ENCODE measurements at regions not wholly inside any gene's neighbourhood (a gene's known extent, or its start where the extent isn't known, plus 50 kb on each side); places are given as distances from the start of the nearest gene placed in this dataset.
A peak's percentile ranks its signal among the peaks of the same experiment; 100 is the strongest.

DNA sequence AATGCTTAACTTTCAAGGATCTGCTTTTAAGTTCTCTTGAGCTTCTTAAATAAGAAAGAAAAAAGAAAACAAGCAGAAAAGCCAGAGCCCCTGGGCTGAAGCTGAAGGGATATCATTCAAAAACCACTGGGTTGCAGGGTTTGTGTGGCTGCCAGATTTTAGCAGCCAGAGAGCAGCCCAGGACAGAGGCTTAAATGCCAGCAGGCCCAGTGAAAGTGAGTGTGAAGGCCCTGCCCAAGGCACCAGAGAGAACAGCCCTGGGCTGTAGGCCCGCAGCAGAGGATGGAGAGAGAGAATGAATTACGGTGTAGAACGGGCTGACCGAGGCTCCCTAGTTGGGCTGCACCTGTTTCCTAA, 106.3 kb upstream of the BOC start:
- Histone ChIP-seq H3K4me3 (no peak overlapping the region), H3K36me3 (no peaks in the 10 kb centered on the region), H3K27me3 (no peaks in the 10 kb centered on the region), H3K27ac (no peak overlapping the region), H3K9me3 (ENCODE audit: low read depth) (no peaks in the 10 kb centered on the region), H3K4me1 (ENCODE audit: low read depth) (no peaks in the 10 kb centered on the region)
- DNase-seq (ENCODE audit: low read depth in 1 of 2, low spot score in 1 of 2) = no peak
- TF ChIP-seq, protein P1, sequence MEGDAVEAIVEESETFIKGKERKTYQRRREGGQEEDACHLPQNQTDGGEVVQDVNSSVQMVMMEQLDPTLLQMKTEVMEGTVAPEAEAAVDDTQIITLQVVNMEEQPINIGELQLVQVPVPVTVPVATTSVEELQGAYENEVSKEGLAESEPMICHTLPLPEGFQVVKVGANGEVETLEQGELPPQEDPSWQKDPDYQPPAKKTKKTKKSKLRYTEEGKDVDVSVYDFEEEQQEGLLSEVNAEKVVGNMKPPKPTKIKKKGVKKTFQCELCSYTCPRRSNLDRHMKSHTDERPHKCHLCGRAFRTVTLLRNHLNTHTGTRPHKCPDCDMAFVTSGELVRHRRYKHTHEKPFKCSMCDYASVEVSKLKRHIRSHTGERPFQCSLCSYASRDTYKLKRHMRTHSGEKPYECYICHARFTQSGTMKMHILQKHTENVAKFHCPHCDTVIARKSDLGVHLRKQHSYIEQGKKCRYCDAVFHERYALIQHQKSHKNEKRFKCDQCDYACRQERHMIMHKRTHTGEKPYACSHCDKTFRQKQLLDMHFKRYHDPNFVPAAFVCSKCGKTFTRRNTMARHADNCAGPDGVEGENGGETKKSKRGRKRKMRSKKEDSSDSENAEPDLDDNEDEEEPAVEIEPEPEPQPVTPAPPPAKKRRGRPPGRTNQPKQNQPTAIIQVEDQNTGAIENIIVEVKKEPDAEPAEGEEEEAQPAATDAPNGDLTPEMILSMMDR (IDR thresholded peaks at IDR 0.05; ENCODE audit: low read depth, low read length) = no peak

- H3K9me3 ChIP-seq (ENCODE audit: low read depth) = no peaks in the 10 kb centered on the region
- no peaks in the 10 kb centered on the region for H3K4me1 ChIP-seq (ENCODE audit: low read depth)
- H3K4me3 ChIP-seq = no peak overlapping the region
- TF ChIP-seq, protein P1 (IDR thresholded peaks at IDR 0.05; ENCODE audit: low read depth, low read length) = no peak
- H3K27ac ChIP-seq = no peak overlapping the region
- H3K27me3 ChIP-seq = no peaks in the 10 kb centered on the region
- DNase-seq (ENCODE audit: low read depth in 1 of 2, low spot score in 1 of 2) = no peak
- no peaks in the 10 kb centered on the region for H3K36me3 ChIP-seq
Observed at GRCh38 chr3:113105966-113106660, 105.2 kb upstream of the BOC start.

DNA sequence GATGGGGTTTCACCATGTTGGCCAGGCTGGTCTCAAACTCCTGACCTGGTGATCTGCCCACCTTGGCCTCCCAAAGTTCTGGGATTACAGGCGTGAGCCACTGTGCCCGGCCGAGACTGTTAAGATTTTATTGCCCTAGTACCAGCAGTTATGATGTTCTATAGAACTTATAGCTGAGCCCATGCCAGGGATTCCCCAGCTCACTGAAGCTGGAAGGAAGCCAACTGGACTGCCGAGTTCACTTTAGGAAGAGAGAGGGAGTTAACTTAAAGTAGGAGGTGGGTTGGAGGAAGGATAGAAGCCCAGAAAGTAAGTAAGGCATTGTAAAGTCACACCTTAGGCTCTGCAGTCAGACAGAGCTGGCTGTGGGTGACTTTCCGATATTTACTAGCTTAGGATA, 101.1 kb upstream of the BOC start:
- Histone ChIP-seq H3K27me3 (no peaks in the 10 kb centered on the region), H3K27ac (no peak overlapping the region), H3K36me3 (no peaks in the 10 kb centered on the region), H3K4me1 (ENCODE audit: low read depth) (no peaks in the 10 kb centered on the region), H3K4me3 (no peak overlapping the region), H3K9me3 (ENCODE audit: low read depth) (no peaks in the 10 kb centered on the region)
- peak; percentile 20 to 53 for DNase-seq (ENCODE audit: low read depth in 1 of 2, low spot score in 1 of 2)
- TF ChIP-seq, protein P1 (IDR thresholded peaks at IDR 0.05; ENCODE audit: low read depth, low read length) = no peak

GRCh38 chr3:113111011-113111707, 100.2 kb upstream of the BOC start:
- no peak overlapping the region for H3K27ac ChIP-seq
- TF ChIP-seq, protein P1 (IDR thresholded peaks at IDR 0.05; ENCODE audit: low read depth, low read length) = no peak
- no peaks in the 10 kb centered on the region for H3K36me3 ChIP-seq
- no peak overlapping the region for H3K4me3 ChIP-seq
- DNase-seq (ENCODE audit: low read depth in 1 of 2, low spot score in 1 of 2) = no peak
- H3K9me3 ChIP-seq (ENCODE audit: low read depth) = no peaks in the 10 kb centered on the region
- H3K27me3 ChIP-seq = no peaks in the 10 kb centered on the region
- no peaks in the 10 kb centered on the region for H3K4me1 ChIP-seq (ENCODE audit: low read depth)

DNA sequence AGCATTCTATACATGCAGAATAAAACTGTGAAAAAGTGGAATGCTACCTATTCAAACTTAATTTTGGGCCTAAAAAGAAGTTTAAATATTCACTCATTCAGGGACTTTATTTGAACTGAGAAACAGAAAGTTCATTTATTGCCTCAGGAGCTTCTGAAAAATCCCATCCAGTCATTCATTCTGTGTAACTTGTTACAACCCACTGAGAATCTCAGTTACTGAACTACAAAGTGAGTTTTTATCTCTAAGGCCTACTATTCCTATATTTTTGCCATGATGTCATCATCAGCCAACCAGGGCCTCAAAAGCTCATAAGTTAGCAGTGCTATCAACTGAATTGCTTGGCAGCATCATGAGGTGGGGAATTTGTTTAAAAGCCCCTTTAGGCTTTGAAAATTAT, 98.0 kb upstream of the BOC start:
- Histone ChIP-seq H3K27me3 (no peaks in the 10 kb centered on the region), H3K4me1 (ENCODE audit: low read depth) (no peaks in the 10 kb centered on the region), H3K4me3 (no peak overlapping the region), H3K36me3 (no peaks in the 10 kb centered on the region), H3K27ac (no peak overlapping the region), H3K9me3 (ENCODE audit: low read depth) (no peaks in the 10 kb centered on the region)
- no peak for DNase-seq (ENCODE audit: low read depth in 1 of 2, low spot score in 1 of 2)
- TF ChIP-seq, protein P1 (IDR thresholded peaks at IDR 0.05; ENCODE audit: low read depth, low read length) = no peak

Measured in cardiac muscle cell (in vitro differentiated cells and primary cell).